PC-9 (cell line): ENCODE measurements at regions not wholly inside any gene's neighbourhood (a gene's known extent, or its start where the extent isn't known, plus 50 kb on each side); places are given as distances from the start of the nearest gene placed in this dataset.

Source experiments
- BruUV-seq: library from RNA; stranded (reverse); fragments of 400-500 nt; replicated peaks from 2 replicates; lab custom pipeline; 2021; lab: Mats Ljungman, UMichigan
- CTCF ChIA-PET: fragments of 300-600 bp; sonication (Branson Sonifier 250); formaldehyde crosslinking; loops from one replicate; lab custom pipeline; 2022; ENCODE audit warnings: antibody characterized with exemption; lab: Charles Lee
- POLR2A ChIA-PET: fragments of 300-600 bp; sonication (Branson Sonifier 250); formaldehyde crosslinking; loops from one replicate; lab custom pipeline; 2022; ENCODE audit warnings: antibody characterized with exemption; ENCODE audit not compliant: unreplicated experiment; lab: Charles Lee
- DNase-seq, 2 experiments: peaks; one replicate each; pipeline versions ENCODE4 v3.0.0 to v3.0.0-alpha.2; 2015 to 2022; ENCODE audit warnings: mixed read lengths in 1 of 2
- H2AFZ ChIP-seq: fragments of 200-600 bp; sonication (generic); 2 replicates; pipeline ENCODE4 v1.8.1; 2017; ENCODE audit warnings: antibody characterized with exemption
- H3F3A ChIP-seq: fragments of 200-600 bp; sonication (generic); 2 replicates; pipeline ENCODE4 v1.8.1; 2017; ENCODE audit warnings: antibody characterized with exemption, mild to moderate bottlenecking, low read depth; ENCODE audit not compliant: insufficient read depth
- H3K27ac ChIP-seq: fragments of 200-600 bp; sonication (generic); 2 replicates; pipeline ENCODE4 v1.6.1; 2016; ENCODE audit warnings: mixed run types
- H3K27me3 ChIP-seq: fragments of 200-600 bp; sonication (generic); 2 replicates; pipeline ENCODE4 v1.6.1; 2016; ENCODE audit warnings: low read depth, mixed run types; ENCODE audit not compliant: insufficient read depth
- H3K36me3 ChIP-seq: fragments of 200-600 bp; sonication (generic); 2 replicates; pipeline ENCODE4 v1.6.1; 2016; ENCODE audit warnings: low read depth, mixed run types
- H3K4me1 ChIP-seq: fragments of 200-600 bp; sonication (generic); replicated peaks from 2 replicates; pipeline ENCODE4 v1.6.1; 2016; ENCODE audit warnings: mixed run types; ENCODE audit not compliant: insufficient read depth
- H3K4me2 ChIP-seq: fragments of 200-600 bp; sonication (generic); 2 replicates; pipeline ENCODE4 v1.6.1; 2017; ENCODE audit warnings: mixed run types
- H3K4me3 ChIP-seq: fragments of 200-600 bp; sonication (generic); 2 replicates; pipeline ENCODE4 v1.6.1; 2016; ENCODE audit warnings: mixed run types
- H3K79me2 ChIP-seq: fragments of 200-600 bp; sonication (generic); 2 replicates; pipeline ENCODE4 v1.6.1; 2017; ENCODE audit warnings: low read depth, mixed run types
- H3K9me2 ChIP-seq: fragments of 200-600 bp; sonication (generic); 2 replicates; pipeline ENCODE4 v1.8.1; 2017; ENCODE audit warnings: mild to moderate bottlenecking; ENCODE audit not compliant: insufficient read depth
- H3K9me3 ChIP-seq: fragments of 200-600 bp; sonication (generic); 2 replicates; pipeline ENCODE4 v1.8.1; 2016; ENCODE audit warnings: low read depth; ENCODE audit not compliant: insufficient read depth
- H4K20me1 ChIP-seq: fragments of 200-600 bp; sonication (generic); 2 replicates; pipeline ENCODE4 v1.8.1; 2017; ENCODE audit not compliant: insufficient read depth
- CTCF ChIP-seq: fragments of 200-600 bp; sonication (generic); conservative IDR thresholded peaks from 2 replicates; pipeline ENCODE4 v1.6.1; 2017; ENCODE audit warnings: mixed run types, antibody characterized with exemption, mild to moderate bottlenecking, moderate library complexity
- EZH2 ChIP-seq: fragments of 200-600 bp; sonication (generic); IDR thresholded peaks from 2 replicates; pipeline ENCODE4 v1.8.0; 2017; ENCODE audit warnings: antibody characterized with exemption, low read depth
- intact Hi-C: fragments of 100-400 bp; cut with micrococcal nuclease; formaldehyde crosslinking; loops from one replicate; pipeline ENCODE4 v1.10.0; 2022; ENCODE audit not compliant: unreplicated experiment

GRCh38 chr9:89943728-89944127 is 338.9 kb downstream of the GADD45G start:
- Histone ChIP-seq H3K4me2 (no peak overlapping the region), H3K4me3 (no peak overlapping the region), H3K27ac (no peak overlapping the region), H3K79me2 (no peaks in the 10 kb centered on the region), H3K27me3 (peaks cover 78% of the 10 kb centered on the region), H3K4me1 (no peaks in the 10 kb centered on the region), H4K20me1 (no peaks in the 10 kb centered on the region), H3K9me3 (no peaks in the 10 kb centered on the region), H3K9me2 (no peaks in the 10 kb centered on the region), H2AFZ (no peak overlapping the region), H3K36me3 (no peaks in the 10 kb centered on the region), H3F3A (no peaks in the 10 kb centered on the region)
- ChIA-PET CTCF (no interaction called here), POLR2A (no interaction called here)
- BruUV-seq, result no TSS peak
- intact Hi-C loops, result no loop called here
- TF ChIP-seq CTCF (no peak), EZH2 (no peak)
- DNase-seq, result no peak

- no peak for DNase-seq
- BruUV-seq, result no TSS peak
- CTCF ChIA-PET, result no interaction called here
Observed at GRCh38 chr9:89945133-89945532, 340.3 kb downstream of the GADD45G start.

GRCh38 chr9:89946741-89947140 is 341.9 kb downstream of the GADD45G start:
- H3K9me2 ChIP-seq, result no peaks in the 10 kb centered on the region
- H3F3A ChIP-seq, result no peaks in the 10 kb centered on the region
- peaks cover 55% of the 10 kb centered on the region for H3K27me3 ChIP-seq
- H3K27ac ChIP-seq, result no peak overlapping the region
- ChIA-PET CTCF (no interaction called here), POLR2A (no interaction called here)
- H3K4me3 ChIP-seq, result no peak overlapping the region
- no peaks in the 10 kb centered on the region for H3K79me2 ChIP-seq
- H3K4me2 ChIP-seq, result no peak overlapping the region
- intact Hi-C loops, result no loop called here
- TF ChIP-seq EZH2 (no peak), CTCF (no peak)
- BruUV-seq, result no TSS peak
- no peak overlapping the region for H2AFZ ChIP-seq
- no peaks in the 10 kb centered on the region for H4K20me1 ChIP-seq
- H3K4me1 ChIP-seq, result no peaks in the 10 kb centered on the region
- no peaks in the 10 kb centered on the region for H3K9me3 ChIP-seq
- no peaks in the 10 kb centered on the region for H3K36me3 ChIP-seq
- DNase-seq, result no peak

More at GRCh38 chr9:89945133-89945532, 340.3 kb downstream of the GADD45G start:
- POLR2A ChIA-PET, result no interaction called here
- Histone ChIP-seq H3K4me1 (no peaks in the 10 kb centered on the region), H3K4me3 (no peak overlapping the region), H3K4me2 (no peak overlapping the region), H3F3A (no peaks in the 10 kb centered on the region), H3K79me2 (no peaks in the 10 kb centered on the region), H3K9me2 (no peaks in the 10 kb centered on the region), H2AFZ (no peak overlapping the region), H4K20me1 (no peaks in the 10 kb centered on the region), H3K36me3 (no peaks in the 10 kb centered on the region), H3K27ac (no peak overlapping the region), H3K9me3 (no peaks in the 10 kb centered on the region), H3K27me3 (peaks cover 66% of the 10 kb centered on the region)
- TF ChIP-seq EZH2, result no peak
- TF ChIP-seq CTCF, result no peak; the same call in 1 of the 2 replicates
- intact Hi-C loops, result no loop called here
